ENCODE measurements at regions not wholly inside any gene's neighbourhood (a gene's known extent, or its start where the extent isn't known, plus 50 kb on each side); places are given as distances from the start of the nearest gene placed in this dataset.

GRCh38 chr13:74622284-74622683 is 488.1 kb upstream of the KLF12 start (continued):
- TF ChIP-seq CHD7 (IDR thresholded peaks at IDR 0.05; ENCODE audit: insufficient replicate concordance, low read length) (no peak), GTF2F1 (IDR thresholded peaks at IDR 0.05; ENCODE audit: borderline replicate concordance, low read depth, low read length) (no peak), TBP (IDR thresholded peaks at IDR 0.05; ENCODE audit: low read depth, low read length) (no peak), ASH2L (IDR thresholded peaks at IDR 0.05; ENCODE audit: low read length) (no peak), SP4 (IDR thresholded peaks at IDR 0.05; ENCODE audit: low read length) (no peak)
